Middle frontal gyrus (tissue), 1 donor: ENCODE measurements at regions not wholly inside any gene's neighbourhood (a gene's known extent, or its start where the extent isn't known, plus 50 kb on each side); places are given as distances from the start of the nearest gene placed in this dataset.
"Not testable (repeated sequence)": the region's sequence is repeated elsewhere in the genome, so short reads cannot be mapped to it uniquely, and the experiment has no call there.

Experiments
- DNase-seq: peaks from one replicate; pipeline ENCODE4 v3.0.0-alpha.2; 2015; ENCODE audit warnings: low spot score; ENCODE audit errors: extremely low spot score

DNA sequence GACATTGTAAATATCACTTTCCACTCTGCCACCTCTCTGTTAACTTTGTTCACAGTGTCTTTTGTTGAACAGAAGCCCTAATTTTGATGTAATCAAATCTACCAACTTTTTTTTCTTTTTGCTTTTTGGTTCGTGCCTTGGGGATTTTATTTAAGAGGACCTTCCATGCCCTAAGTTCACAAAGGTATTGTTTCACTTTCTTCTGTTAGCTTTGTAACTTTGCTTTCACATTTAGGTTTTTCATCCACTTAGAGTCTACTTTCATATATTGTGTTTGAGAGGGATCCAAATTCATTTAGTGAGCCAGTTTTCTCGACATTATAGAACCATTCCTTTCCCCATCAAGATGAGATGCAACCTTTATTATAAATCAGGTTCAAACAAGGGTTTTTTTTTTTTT is 275.7 kb upstream of the CRY1 start:
- DNase-seq, result no peak

- no peak for DNase-seq
Measured at GRCh38 chr12:107369679-107370078, 276.3 kb upstream of the CRY1 start.

DNA sequence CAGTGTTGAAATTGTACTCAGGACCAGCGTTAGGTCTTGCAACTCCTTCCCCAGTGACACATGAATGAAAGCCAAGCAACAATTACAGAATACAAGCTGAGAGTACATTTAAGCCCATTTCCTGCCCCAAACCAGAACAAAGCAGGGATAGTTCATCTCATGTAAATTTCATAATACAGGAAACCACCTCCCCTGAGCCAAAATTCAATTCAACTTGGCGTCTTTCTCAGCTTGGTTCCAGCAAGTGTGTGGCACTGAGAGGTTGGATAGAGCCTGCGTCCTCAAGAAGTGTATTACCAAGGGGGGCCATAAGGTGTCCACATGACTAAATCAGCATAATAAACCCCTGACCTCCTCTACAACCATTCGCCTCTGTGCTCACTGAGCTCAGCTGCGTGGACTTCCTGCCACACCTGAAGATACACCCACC is 278.9 kb upstream of the CRY1 start:
- DNase-seq, result no peak

- no peak for DNase-seq
Measured at GRCh38 chr12:107373238-107373809, 280.0 kb upstream of the CRY1 start.

DNA sequence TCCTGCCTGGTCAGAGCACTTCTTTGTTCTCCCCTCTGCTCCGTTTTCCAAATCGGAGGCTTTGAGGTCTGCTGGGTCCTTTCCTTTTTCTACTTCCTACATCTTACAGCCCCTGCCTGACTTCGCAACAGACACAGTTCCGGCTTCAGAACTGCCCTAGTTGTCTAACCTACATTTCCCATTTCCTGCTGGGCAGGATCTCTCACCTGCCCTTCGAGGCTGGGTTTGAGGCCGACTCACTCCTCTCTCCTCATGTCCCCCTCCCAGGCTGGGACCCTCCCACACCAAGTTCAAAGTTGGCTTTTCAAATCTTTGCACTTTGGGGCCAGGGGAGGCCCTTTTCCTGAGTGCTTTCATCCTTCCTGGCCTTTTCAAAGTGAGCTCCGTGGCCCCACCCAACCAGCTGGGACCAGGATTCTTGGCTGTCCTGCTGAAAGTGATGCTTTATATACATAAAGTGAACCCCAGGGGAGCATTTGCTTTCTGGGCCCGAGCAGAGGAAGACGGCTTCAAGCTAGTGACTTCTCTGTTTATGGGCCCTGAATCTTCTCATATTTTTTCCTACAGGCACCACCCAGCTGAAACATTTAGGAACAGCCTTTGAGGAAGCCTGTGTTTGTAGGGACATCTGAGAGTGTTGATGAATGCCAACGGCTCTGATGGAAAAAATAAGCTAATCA is 281.0 kb upstream of the CRY1 start:
- no peak for DNase-seq

DNA sequence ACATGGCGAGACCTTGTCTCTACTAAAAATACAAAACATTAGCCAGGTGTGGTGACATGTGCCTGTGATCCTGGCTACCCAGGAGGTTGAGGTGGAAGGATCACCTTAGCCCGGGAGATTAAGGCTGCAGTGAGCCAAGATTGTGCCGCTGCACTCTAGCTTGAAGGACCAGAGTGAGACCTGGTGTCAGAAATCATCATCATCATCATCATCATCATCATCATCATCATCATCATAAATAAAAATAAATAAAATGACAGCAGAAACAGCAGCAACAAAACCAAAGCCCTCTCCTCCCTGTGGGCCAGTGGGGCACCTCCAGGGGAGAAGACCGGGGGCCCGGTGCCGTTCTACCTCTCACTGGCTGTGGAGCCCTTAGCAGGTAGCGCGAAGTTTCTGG is 281.9 kb upstream of the CRY1 start:
- no peak for DNase-seq

DNA sequence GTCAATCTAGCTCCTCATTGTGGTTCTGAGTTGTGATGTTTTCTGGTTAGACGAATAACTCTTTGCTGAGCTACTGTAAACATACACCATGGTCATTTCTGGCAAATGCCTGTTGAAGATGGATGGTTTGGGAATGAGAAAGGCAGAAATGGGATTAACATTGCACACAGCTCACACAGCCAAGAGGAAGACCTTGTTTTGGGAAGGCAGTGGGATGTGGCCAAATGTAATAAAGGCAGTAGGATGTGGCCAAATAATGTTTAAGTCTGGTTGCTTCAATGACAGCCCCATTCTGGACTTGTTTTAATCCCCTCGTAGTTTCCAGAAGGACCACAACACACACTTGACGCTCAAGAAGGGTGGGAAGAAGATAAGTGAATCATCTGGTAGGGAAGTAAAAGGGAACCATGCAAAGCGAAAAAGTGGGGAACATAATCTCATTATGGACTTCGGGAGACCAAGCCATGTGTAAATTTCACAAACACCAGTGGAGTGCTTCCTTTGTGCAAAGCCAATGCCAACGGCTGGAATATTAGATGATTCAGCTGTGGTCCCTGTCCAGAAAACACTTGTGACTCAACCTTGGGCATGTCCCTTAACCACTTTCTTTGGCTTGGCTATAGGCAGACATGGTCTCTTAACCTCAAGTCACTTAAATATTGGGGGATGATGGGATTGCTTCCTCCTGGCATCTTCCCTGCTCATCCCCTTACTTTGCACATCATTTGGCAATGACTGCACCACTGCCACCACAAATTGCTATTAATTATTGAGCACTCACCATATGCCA is 284.4 kb upstream of the CRY1 start:
- DNase-seq, result no peak

DNA sequence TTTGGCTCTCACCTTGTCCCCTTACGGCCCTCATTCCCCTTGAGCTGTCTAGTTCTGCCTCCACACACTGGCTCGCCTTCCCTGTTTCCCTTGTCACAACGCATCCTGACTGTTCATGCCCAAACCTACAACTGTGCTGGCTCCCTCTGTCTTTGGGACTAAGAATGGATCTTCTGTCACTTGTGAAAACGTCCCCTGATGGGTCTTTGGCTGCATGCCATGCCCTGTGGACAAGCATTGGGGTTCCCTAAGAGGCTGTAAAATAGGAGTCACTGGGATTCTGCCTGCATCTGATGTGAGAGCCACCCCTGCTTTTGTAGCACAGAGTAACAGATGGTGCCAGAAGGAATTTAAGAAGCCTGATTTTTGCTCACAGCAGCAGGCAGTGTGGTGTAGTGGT is 285.3 kb upstream of the CRY1 start:
- DNase-seq, result no peak

DNA sequence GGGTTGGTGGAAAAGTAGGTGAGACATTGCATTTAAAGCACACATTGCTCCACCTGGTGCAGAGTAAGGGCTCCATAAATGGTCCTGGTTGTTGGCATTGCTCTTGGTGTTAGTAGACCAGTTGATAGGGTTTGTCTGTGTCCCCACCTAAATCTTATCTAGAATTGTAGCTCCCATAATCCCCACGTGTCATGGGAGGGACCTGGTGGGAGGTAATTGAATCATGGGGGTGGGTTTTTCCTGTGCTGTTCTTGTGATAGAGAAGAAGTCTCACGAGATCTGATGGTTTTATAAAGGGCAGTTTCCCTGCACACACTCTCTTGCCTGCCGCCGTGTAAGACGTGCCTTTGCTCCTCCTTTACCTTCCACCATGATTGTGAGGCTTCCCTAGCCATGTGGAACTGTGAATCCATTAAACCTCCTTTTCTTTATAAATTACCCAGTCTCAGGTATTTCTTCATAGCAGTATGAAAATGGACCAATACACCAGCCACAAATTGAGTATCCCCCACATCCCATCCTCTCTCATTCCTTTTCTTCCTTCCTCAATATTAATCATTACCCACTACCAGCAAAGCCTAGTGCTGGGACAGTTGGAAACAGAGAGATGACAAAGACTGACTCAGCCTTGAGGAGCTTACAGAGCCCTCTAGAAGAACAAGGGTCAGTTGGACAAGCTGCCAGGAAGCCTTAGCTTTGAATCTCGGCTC is 285.9 kb upstream of the CRY1 start:
- DNase-seq, result not testable (repeated sequence)

DNA sequence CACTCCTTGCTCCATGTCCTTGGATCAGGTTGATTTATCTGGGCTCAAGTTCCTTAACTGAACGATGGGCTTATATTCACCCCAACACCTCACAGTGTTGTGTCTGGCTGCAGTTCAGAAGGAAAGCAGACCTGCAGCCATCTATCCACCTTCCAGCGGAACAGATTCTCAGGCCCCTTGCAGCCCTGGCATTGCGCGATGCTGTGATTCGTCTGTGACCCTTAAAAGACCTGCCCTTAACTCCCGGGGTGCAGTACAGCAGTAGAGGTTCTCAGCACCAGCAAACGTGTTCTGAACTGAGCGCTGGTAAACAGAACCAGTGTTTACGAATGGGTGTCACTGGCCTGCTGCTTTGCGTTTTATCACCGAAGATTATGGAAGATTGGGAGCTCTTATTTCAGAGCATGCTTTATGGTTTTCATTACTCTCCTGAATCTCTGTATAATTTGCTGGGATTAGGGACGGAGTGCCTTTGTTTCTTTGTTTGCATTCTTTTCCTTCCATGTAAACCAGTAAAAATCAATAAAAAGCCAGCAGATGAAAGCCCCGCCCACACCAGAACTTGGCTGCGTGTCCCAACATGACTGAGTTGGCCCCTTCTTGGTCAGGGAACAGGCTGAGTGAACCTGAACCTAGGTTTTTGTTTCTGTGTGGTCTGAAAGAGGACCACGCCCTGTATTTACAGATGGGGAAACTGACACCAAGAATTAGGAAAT is 286.7 kb upstream of the CRY1 start:
- DNase-seq, result no peak

DNA sequence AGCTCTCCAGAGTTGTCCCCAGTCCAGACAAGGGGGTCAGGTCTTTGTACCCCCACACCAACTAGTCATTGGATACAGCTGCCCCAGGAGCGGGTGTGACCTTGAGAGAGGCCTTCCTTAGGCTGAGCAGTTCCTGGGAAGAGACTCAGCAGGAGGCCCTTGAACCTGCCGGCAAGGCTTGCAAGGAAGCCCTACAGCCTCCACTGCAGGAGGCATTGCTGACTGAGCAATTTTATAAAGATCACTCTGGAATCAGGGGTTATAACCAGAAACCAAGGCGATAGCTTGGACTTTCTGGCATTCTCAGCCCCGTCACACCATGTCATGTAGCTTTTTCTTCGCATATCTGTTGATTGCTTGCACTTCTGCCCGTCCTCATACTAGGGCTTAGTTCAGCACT is 291.3 kb upstream of the CRY1 start:
- DNase-seq, result no peak

DNA sequence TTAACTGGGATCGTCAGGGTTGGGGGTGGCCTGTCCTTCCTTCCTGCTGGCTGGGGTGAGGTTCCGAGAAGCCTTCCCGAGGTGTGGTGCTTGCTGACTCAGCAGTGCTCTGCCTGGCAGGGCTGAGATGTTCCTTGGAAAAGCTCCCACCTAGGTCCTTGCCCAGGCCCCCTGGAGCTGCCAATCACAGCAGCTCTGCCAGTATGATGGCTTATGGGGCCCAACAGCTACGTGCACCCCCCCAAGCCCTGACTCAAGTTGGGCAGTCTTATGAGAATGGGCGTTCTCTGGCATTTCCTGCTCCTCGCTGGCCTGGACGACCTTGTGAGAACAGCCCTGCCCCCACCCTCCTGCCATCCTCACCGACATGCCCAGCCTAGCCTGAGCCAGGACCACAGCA is 292.2 kb upstream of the CRY1 start:
- DNase-seq, result no peak

GRCh38 chr12:107386569-107386968 is 293.2 kb upstream of the CRY1 start:
- no peak for DNase-seq

- no peak for DNase-seq
Measured at GRCh38 chr12:107388263-107388662, 294.9 kb upstream of the CRY1 start.

DNA sequence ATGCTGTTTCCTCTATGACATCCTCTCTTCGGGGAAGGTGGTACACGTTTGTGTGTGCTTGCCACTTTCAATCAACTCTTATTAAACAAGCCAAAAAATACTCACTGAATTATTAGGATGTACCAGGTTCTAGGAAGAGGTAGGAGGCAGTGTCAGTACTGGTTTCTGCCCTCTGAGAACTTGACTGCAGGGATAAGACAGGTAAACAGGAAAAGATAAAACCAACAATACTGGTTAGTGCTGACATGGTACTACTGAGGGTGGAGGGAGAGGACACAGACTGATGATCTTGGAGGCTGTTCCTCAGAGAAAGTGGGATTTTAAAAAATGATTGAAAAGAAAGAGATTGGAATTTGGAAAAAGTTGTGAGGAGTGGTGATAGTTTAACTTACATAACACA is 295.2 kb upstream of the PWP1 start:
- no peak for DNase-seq

DNA sequence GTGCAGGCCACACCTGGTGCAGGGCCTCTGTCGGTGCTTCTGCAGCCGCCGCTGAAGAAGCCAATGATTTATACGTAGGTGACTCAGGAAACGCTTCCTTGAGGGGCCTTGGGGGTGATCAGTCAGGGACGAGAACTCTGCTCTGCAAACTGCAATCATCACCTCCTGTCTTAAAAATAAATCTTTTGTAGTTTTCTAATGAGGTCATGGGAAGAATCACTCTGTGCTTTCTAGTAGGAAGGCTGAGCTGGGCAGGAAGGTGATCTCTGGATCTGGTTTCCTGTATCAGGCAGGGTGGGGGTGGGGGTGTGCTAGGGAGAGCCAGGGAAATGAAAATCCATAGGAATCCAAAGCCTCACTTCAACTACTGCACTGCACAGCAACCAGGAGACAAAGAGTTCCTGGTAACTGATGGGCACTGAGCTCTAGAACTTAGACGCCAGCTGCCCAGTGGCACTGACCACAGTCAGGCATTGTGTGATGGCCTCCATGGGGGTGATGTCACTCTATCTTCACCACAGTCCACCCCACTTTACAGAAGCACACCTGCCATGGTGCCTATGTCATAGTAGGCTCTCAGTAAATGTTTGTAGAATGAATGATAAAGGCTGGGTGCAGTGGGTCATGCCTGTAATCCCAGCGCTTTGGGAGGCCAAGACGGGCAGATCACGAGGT is 292.4 kb upstream of the PWP1 start:
- no peak for DNase-seq

GRCh38 chr12:107394693-107395092 is 290.9 kb upstream of the PWP1 start:
- no peak for DNase-seq

GRCh38 chr12:107395817-107396216 is 289.8 kb upstream of the PWP1 start:
- DNase-seq, result no peak

GRCh38 chr12:107396991-107397390 is 288.6 kb upstream of the PWP1 start:
- DNase-seq, result no peak

DNA sequence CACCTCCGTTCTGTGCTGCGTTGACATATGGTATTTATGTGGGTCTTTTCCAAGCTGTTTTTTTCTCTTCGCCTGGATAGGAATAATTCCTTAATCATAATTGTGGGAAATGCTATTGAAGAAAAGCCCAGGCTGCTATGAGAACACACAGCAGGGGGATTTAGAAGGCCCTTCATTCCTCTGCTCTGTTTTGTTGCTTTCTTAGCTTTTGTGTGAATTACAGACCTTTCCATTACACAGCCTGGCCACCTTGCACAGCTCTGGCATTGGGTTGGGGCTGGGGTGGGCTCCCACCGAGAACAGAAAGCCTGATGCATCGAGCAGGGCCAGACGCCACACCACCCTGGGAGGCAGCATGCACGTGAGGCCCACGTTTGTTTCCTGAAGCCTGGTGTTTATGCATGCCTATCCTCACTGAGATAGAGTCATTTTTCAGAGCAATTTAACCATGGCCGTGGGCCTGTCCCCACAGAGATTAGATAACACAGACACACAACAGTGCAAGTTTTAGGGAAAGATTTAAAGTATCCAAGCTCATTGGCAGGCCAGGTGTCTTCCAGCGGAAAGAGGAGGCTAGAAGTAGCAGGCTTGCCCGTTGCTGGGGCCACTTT is 287.6 kb upstream of the PWP1 start:
- DNase-seq, result no peak
